ENCODE measurements at regions not wholly inside any gene's neighbourhood (a gene's known extent, or its start where the extent isn't known, plus 50 kb on each side); places are given as distances from the start of the nearest gene placed in this dataset.

DNA sequence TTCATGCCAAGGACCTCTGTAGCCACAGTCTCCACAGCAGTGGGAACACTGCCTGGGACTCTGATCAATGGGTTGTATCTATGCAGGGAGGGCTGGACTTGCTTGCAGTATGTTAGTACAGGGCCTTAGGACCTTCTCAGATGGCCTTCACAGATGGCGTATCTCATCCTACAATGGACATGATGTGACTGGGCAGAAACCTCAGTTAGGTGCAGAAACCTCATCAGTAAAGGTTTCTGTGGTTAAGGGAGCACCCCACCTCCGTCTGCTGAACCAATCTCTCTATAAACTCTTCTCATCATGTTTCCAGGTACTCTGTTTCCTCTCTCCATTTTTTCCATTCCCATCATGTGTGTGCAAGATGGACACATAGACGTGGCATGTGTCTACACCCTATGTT, 154.9 kb downstream of the EVX1 start (continued):
- TF ChIP-seq, protein P1, sequence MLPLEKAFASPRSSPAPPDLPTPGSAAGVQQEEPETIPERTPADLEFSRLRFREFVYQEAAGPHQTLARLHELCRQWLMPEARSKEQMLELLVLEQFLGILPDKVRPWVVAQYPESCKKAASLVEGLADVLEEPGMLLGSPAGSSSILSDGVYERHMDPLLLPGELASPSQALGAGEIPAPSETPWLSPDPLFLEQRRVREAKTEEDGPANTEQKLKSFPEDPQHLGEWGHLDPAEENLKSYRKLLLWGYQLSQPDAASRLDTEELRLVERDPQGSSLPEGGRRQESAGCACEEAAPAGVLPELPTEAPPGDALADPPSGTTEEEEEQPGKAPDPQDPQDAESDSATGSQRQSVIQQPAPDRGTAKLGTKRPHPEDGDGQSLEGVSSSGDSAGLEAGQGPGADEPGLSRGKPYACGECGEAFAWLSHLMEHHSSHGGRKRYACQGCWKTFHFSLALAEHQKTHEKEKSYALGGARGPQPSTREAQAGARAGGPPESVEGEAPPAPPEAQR (CRISPR knock-in tag; IDR thresholded peaks at IDR 0.05), result no peak

DNA sequence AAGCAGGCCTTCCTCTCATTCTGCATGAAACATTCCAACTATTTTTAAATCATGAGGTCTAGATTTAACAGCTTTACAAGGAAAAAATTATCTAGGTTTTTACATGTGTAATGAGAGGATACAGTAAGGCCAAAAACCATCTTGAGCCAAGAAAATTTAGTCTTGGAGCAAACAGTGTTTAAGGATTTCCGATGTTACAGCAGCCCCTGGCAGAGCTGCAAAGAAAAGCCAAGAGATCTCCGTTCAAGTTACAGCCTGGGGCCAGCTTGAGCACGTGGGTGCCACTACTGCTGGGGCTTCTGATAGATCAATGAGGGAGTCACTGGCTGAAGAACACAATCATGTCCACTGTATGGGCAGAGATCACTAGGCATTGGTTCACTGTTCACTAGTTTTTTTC, 156.2 kb downstream of the EVX1 start:
- Mint-ChIP-seq H3K27me3 (ENCODE audit: low read depth) (no peaks in the 10 kb centered on the region; the same call in 1 of the 2 replicates), H3K4me1 (no peaks in the 10 kb centered on the region), H3K36me3 (no peaks in the 10 kb centered on the region), H3K27ac (no peak overlapping the region), H3K9me3 (peaks cover 5% of the 10 kb centered on the region), H3K4me3 (no peak overlapping the region)
- ChIA-PET CTCF (no interaction called here), POLR2A (no interaction called here)
- ATAC-seq (no peak), DNase-seq (ENCODE audit: low spot score) (no peak)
- TF ChIP-seq, protein P2, sequence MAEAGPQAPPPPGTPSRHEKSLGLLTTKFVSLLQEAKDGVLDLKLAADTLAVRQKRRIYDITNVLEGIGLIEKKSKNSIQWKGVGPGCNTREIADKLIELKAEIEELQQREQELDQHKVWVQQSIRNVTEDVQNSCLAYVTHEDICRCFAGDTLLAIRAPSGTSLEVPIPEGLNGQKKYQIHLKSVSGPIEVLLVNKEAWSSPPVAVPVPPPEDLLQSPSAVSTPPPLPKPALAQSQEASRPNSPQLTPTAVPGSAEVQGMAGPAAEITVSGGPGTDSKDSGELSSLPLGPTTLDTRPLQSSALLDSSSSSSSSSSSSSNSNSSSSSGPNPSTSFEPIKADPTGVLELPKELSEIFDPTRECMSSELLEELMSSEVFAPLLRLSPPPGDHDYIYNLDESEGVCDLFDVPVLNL (CRISPR knock-in tag; IDR thresholded peaks at IDR 0.05; ENCODE audit: borderline replicate concordance, low read depth), result no peak
- no peak for TF ChIP-seq CREB1 (CRISPR knock-in tag; IDR thresholded peaks at IDR 0.05)
- TF ChIP-seq JUN (CRISPR knock-in tag; IDR thresholded peaks at IDR 0.05), result no peak
- TF ChIP-seq PRRX2 (CRISPR knock-in tag; IDR thresholded peaks at IDR 0.05), result no peak
- TF ChIP-seq, protein P3, sequence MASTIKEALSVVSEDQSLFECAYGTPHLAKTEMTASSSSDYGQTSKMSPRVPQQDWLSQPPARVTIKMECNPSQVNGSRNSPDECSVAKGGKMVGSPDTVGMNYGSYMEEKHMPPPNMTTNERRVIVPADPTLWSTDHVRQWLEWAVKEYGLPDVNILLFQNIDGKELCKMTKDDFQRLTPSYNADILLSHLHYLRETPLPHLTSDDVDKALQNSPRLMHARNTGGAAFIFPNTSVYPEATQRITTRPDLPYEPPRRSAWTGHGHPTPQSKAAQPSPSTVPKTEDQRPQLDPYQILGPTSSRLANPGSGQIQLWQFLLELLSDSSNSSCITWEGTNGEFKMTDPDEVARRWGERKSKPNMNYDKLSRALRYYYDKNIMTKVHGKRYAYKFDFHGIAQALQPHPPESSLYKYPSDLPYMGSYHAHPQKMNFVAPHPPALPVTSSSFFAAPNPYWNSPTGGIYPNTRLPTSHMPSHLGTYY (CRISPR knock-in tag; IDR thresholded peaks at IDR 0.05), result no peak
- TF ChIP-seq ZNF219 (CRISPR knock-in tag; IDR thresholded peaks at IDR 0.05; ENCODE audit: borderline replicate concordance), result no peak
- TF ChIP-seq, protein P4, sequence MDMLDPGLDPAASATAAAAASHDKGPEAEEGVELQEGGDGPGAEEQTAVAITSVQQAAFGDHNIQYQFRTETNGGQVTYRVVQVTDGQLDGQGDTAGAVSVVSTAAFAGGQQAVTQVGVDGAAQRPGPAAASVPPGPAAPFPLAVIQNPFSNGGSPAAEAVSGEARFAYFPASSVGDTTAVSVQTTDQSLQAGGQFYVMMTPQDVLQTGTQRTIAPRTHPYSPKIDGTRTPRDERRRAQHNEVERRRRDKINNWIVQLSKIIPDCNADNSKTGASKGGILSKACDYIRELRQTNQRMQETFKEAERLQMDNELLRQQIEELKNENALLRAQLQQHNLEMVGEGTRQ (CRISPR knock-in tag; IDR thresholded peaks at IDR 0.05), result no peak
- TF ChIP-seq, protein P1 (CRISPR knock-in tag; IDR thresholded peaks at IDR 0.05), result no peak

DNA sequence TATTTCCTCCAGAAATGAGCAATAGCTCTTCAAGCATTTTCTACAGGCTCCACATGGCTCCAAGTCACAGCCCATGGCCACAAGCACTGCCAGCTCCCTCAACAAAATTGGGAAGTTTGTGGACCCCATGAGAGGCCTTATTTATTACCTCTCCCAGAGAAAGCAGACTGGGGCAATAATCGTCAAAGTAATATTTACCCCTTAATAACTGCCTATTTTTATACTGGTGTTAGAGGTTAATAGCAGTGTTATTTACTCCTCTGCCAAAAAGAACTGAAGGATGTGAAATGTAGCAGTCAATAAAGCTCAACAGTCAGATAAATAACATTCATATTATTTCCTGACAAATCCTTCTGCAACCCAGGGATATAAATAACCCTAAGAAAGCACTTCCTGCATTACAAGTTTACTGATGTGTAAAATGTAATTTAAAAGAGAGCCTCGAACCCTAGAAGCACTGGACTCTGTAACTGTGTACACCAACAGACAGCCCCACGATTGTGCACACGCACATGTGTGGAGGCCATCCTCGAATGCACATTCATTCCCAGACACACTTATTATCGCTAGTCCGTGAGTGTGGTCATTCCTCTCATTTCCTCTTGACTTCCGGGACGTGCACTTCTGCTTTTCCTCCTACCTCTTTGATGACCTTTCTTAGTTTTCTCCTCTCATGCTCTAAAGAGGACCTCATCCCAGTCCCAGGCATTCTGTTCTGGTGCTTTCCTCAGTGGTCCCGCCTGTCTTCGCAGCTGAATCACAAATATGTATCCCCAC, 157.4 kb downstream of the EVX1 start:
- Mint-ChIP-seq H3K27me3 (ENCODE audit: low read depth) (no peaks in the 10 kb centered on the region; the same call in 1 of the 2 replicates), H3K36me3 (no peaks in the 10 kb centered on the region), H3K27ac (no peak overlapping the region), H3K4me1 (no peaks in the 10 kb centered on the region), H3K4me3 (no peak overlapping the region), H3K9me3 (peaks cover 5% of the 10 kb centered on the region)
- POLR2A ChIA-PET, result no interaction called here
- no peak for ATAC-seq
- CTCF ChIA-PET, result interaction anchor here (0.6 kb wide), 1 partner anchor 691 kb away, joined by 3 read pairs; no protein-coding TSS in a partner anchor
- DNase-seq (ENCODE audit: low spot score), result no peak
- no peak for TF ChIP-seq CBFB (CRISPR knock-in tag; IDR thresholded peaks at IDR 0.05; ENCODE audit: low read depth)
- TF ChIP-seq ETV6 (CRISPR knock-in tag; IDR thresholded peaks at IDR 0.05), result no peak
- no peak for TF ChIP-seq ZNF232 (CRISPR knock-in tag; IDR thresholded peaks at IDR 0.05)
- no peak for TF ChIP-seq SP1 (CRISPR knock-in tag; conservative IDR thresholded peaks at IDR 0.05)
- TF ChIP-seq, protein P5, sequence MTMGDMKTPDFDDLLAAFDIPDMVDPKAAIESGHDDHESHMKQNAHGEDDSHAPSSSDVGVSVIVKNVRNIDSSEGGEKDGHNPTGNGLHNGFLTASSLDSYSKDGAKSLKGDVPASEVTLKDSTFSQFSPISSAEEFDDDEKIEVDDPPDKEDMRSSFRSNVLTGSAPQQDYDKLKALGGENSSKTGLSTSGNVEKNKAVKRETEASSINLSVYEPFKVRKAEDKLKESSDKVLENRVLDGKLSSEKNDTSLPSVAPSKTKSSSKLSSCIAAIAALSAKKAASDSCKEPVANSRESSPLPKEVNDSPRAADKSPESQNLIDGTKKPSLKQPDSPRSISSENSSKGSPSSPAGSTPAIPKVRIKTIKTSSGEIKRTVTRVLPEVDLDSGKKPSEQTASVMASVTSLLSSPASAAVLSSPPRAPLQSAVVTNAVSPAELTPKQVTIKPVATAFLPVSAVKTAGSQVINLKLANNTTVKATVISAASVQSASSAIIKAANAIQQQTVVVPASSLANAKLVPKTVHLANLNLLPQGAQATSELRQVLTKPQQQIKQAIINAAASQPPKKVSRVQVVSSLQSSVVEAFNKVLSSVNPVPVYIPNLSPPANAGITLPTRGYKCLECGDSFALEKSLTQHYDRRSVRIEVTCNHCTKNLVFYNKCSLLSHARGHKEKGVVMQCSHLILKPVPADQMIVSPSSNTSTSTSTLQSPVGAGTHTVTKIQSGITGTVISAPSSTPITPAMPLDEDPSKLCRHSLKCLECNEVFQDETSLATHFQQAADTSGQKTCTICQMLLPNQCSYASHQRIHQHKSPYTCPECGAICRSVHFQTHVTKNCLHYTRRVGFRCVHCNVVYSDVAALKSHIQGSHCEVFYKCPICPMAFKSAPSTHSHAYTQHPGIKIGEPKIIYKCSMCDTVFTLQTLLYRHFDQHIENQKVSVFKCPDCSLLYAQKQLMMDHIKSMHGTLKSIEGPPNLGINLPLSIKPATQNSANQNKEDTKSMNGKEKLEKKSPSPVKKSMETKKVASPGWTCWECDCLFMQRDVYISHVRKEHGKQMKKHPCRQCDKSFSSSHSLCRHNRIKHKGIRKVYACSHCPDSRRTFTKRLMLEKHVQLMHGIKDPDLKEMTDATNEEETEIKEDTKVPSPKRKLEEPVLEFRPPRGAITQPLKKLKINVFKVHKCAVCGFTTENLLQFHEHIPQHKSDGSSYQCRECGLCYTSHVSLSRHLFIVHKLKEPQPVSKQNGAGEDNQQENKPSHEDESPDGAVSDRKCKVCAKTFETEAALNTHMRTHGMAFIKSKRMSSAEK (CRISPR knock-in tag; IDR thresholded peaks at IDR 0.05; ENCODE audit: borderline replicate concordance), result no peak
- TF ChIP-seq, protein P6, sequence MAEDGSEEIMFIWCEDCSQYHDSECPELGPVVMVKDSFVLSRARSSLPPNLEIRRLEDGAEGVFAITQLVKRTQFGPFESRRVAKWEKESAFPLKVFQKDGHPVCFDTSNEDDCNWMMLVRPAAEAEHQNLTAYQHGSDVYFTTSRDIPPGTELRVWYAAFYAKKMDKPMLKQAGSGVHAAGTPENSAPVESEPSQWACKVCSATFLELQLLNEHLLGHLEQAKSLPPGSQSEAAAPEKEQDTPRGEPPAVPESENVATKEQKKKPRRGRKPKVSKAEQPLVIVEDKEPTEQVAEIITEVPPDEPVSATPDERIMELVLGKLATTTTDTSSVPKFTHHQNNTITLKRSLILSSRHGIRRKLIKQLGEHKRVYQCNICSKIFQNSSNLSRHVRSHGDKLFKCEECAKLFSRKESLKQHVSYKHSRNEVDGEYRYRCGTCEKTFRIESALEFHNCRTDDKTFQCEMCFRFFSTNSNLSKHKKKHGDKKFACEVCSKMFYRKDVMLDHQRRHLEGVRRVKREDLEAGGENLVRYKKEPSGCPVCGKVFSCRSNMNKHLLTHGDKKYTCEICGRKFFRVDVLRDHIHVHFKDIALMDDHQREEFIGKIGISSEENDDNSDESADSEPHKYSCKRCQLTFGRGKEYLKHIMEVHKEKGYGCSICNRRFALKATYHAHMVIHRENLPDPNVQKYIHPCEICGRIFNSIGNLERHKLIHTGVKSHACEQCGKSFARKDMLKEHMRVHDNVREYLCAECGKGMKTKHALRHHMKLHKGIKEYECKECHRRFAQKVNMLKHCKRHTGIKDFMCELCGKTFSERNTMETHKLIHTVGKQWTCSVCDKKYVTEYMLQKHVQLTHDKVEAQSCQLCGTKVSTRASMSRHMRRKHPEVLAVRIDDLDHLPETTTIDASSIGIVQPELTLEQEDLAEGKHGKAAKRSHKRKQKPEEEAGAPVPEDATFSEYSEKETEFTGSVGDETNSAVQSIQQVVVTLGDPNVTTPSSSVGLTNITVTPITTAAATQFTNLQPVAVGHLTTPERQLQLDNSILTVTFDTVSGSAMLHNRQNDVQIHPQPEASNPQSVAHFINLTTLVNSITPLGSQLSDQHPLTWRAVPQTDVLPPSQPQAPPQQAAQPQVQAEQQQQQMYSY (CRISPR knock-in tag; IDR thresholded peaks at IDR 0.05), result no peak

Data from WTC11 (cell line).